Germinal center (tissue), 1 donor: ENCODE measurements at regions not wholly inside any gene's neighbourhood (a gene's known extent, or its start where the extent isn't known, plus 50 kb on each side); places are given as distances from the start of the nearest gene placed in this dataset.
"Not testable (repeated sequence)": the region's sequence is repeated elsewhere in the genome, so short reads cannot be mapped to it uniquely, and the experiment has no call there.

ENCODE experiments used
- DNase-seq: peaks from one replicate; pipeline ENCODE4 v3.0.0; 2012; ENCODE audit warnings: mixed read lengths, low spot score

DNA sequence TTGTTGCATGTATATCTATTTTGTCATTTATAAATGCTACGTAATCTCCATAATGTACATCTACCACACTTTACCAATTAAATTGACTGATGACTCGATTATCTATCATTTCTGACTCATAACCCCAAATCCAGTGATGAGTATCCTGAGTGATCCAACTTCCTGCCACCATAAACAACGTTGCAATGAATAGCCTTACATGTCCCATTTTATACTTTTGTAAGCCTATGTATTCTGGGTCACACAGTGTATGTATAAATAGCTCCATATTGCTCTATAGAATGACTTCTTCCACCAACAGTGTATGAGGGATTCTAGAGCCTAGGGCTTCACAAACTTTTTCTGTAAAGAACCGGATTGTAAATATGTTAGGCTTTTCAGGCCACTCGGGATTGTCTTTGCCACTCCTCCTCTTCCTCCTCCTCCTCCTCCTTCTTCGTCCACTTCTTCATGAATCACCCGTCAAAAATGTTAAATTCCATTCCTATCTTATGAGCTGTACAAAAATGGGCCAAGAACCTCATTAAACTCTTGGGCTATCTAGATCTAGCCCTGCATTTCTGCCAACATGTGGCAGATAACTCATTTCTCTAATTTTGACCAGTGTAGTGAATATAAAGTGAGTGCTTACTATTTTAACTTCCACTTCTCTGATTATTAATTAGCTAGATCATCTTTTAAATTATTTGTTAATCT is 672.2 kb upstream of the AMOT start:
- DNase-seq, result no peak

DNA sequence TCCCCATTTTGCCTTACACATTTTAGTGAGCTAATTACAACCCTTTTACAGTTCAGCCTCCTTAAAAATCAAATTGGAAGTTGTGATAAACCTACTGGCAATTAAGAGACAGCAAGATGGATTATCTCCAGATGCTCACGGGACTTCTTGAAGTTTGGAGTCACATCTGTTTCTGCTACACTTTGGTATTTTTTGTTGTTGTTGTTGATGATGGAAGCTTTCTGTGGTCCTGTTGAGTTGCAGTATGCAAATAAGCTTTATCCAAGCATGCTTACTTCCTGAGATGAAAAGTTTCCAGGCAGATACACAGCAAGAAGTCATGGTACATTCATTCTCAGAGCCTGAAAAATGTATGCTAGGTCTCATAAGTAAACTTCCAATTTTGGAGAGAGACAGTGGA is 670.0 kb upstream of the AMOT start:
- DNase-seq, result no peak

DNA sequence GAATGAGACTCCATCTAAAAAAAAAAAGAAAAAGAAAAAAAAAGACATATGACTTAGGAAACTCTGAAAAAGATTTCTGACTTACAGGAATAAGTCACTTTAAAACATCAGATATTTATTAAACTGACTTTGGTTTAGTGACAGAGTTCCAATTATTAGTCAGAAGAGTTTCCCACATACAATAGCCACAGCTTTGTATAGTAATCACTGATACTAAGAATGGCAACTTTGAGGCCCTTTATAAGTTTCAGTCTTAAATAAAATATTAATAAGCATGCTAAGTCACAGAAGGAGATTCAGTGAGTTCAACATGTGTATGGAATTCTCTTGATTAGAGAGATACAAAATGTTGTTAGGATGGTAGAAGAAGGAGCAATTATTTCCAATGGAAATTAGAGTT is 652.3 kb upstream of the AMOT start:
- no peak for DNase-seq

DNA sequence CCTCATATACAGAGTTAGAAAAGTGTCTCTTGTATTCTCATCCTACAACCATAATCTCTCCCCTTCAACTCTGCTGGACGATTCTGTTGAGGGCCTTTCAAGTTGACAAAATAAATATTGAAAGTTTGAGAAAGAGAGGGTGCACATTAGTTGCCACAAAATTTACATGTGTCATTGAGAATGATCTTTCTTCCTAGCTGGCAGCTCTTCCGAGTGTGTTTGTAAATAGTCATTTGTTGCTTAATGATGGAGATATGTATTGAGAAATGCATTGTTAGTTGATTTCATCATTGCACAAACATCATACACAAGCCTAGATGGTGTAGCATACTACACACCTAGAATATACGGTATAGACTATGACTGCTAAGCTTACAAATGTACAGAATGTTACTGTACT is 632.8 kb upstream of the AMOT start:
- DNase-seq, result no peak

DNA sequence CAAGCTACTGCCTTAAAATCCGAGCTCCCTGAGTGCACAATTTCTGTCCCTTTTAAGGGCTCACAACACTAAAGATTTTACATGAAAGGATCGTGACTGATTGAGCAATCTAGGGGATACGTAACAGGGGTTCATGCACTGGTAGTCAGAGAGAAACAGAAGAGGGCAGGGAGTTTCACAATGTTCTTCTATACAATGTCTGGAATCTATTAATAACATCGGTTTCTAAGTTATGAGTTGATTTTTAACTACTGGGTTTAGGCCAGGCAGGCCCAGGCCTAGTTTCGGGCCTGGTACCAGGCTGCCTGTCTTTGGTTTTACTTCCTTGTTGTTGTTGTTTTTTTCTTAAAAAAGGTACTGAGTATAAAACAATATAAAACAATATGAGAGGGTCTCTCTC is 632.4 kb upstream of the AMOT start:
- not testable (repeated sequence) for DNase-seq

DNA sequence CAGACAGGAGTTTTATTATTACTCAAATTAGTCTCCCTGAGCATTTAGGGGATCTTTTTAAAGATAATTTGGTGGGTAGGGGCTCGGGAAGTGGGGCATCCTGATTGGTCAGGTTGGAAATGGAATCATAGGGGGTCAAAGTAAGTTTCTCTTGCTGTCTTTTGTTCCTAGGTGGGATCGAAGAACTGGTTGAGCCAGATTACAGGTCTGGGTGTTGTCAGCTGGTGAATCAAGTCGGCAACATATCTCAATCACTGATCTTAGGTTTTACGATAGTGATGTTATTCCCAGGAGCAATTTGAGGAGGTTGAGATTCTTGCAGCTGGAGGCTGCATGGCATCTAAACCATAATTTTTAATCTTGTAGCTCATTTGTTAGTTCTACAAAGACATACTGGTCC is 629.5 kb upstream of the AMOT start:
- no peak for DNase-seq

DNA sequence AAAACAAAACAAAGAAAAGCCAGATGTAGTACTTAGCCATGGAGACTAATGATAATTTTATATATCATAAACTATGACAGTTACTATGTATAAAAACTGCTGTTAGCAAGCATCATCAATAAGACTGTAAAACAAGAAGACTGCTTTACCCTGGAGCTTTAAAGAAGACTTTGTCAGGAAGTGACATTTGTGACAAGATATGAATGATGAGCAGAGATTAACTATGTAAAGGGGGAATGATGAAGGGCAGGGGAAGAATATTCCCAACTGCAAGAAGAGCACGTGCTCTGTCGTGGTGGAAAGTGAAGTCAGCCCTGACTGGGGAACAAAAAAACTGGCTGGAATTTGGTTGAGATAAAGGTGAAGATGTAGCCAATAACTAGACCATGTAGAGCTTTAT is 617.1 kb upstream of the AMOT start:
- no peak for DNase-seq

DNA sequence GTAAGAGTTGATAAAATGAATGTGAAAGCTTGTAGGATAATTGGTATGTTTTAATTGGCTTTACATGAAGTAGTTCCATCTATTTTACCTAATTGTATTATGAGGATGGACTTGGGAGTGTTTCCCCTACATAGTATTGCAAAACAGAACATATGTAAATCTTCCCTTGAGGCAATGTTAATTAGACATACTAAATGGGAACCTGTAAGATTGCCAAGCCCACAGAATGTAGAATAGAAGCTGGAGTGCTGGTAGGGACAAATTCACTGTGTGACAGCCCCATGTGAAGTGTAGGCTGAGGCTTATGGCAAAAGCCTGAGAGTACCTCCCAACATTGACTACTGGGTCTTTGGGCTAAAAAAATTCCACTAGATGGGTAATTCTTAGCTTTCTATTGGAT is 615.0 kb upstream of the AMOT start:
- no peak for DNase-seq

DNA sequence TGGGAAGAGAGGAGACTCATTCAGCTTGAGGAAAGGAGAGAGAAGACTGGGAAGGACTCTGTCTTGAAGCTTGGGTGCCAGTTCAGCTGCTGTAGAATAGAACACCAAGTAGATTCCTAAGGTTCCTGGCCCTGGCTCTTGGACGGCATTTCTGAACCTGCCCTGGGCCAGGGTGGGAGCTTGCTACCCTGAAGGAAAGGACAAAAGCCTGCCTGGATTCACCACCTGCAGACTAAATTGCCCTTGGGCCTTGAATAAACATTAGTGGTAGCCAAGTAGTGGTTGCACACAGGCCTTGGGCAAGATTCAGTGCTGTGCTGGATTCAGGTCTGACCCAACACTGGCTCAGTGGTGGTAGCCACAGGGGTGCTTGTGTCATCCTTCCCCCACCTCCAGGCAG is 588.4 kb upstream of the AMOT start:
- no peak for DNase-seq

DNA sequence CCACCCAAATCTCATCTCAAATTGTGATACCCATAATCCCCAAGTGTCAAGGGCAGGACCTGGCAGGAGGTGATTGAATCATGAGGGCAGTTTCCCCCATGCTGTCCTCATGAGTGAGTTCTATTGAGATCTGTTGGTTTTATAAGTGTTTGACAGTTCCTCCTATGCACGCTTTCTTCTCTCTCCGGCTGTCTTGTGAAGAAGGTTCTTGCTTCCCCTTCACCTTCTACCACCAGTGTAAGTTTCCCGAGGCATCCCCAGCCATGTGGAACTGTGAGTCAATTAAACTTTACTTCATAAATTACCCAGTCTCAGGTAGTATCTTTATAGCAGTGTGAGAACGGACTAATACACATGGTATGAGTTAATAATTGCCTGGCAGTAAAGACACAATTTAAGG is 581.7 kb upstream of the AMOT start:
- DNase-seq, result no peak

DNA sequence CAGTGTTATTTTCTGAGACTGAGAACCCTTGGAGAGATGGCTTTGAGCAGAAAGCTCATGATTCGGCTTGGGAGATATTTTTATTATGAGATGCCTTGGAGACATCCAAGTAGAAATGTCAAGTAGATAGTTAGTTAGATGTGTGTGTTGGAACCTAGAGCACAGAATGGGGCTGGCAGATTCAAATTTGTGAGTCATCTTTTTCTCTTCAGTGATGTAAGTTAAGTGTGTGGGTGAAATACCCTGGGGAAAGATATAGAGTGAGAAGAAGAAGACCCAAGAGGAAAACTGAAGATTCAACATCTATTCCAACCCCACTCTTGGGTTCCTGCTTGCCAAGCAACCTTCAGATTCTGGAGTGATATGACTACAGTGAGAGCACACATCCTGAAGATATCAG is 580.8 kb upstream of the AMOT start:
- DNase-seq, result no peak

DNA sequence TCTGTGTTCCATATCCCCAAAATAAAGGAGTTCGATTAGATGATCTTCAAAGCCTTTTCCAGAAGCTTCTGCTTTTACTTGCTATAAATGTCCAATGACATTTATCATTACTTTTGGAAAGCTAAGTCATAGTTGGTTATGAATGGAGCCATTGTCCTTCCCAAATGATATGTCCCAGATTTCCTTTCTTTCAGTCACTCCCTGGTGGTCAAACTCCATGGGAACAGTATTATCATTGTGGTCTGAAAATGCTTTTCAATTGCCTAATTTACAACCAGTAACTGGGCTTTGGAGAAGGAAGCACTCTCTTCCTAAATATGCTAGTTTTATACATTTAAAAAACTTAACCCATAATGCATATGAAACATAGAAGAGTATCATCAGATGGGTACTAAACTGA is 571.5 kb upstream of the AMOT start:
- DNase-seq, result no peak

DNA sequence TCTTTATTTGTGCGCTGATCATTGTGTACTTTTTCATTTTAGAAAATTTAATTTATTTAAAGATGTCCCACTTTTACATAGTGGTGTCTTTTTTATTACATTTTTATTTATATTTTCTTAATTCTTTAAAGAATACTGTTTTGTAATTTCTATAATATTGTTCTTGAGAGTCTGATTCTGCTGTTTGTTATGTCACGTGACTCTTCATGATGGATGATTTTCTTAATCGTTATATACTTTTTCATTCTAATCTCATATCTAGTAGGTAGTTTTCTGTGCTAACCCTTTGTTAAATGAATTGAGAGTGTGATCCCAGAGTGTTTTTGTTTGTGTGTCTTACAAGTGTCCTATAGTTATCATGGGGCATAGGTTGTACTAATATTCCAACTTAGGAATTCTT is 568.2 kb upstream of the AMOT start:
- DNase-seq, result no peak

DNA sequence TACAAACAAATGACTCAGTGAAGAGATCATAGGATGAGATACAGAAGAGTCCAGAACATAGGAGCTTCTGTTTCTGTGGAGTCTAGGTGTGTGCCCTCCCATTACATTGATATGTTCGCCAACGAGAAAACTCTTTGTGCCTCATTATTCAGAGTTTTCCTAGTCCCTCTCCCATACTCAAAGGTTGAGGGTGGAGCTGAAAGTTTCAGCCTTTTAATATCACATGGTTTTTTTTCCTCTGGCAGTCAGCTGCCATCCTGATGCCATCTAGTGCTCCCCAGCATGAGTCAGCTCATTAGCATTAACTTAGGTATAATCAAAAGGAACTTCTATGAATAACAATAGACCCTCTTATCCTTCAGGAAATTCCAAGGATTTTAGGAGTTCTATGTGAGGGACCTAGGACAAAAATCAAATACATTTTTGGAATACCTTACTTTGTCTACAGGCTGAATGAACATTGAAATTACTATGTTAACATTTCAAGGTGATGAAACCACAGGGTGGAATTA is 559.6 kb upstream of the AMOT start:
- no peak for DNase-seq

DNA sequence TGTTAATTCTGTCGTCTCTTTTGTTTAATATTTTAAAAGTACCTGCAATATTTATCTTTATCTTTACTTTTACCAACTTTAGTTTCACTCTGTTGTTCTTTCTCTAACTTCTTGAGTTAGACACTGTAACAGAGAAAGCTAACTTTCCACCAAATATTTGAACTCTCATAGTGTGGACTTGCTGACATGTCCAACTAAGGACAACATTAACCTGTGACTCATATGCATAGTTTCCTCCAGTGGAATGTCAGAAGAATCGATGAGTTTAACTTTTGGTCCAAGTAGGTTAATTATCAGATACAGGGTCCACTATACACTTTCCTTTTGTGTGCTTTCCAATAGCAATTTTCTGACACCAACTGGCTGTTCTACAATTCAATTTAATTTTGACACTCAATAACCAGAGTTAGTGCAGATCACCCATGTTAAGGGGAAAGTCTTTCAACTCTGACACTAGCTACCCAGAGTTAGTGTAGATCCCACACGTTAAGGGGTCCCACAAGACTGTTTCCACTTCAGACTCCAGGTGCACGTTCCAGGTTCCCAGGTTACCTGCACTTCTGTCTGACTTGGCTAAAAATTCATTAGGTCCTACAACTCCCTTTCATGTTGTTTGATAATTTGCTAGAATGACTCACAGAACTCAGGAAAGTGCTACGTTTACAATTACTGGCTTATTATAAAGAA is 559.0 kb upstream of the AMOT start:
- DNase-seq, result no peak

DNA sequence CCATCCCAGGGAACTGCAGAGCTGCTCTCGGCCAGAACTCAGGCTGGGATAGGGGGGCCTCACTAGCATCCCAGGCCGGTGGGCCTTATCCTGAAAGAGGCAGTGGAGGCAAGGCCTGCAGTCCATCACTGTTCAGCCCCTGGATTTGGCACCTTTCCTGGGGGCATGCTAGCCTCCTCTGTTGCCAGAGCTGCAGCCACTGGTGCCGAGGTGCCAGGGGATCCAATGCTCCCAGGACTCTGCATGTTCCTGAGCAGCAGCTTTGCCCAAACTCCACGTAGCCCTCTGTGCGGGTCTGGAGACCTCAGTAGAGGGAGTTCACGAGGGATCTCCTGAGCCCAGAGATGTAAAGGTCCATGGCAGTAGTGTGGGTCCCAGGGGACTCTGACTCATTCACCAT is 551.7 kb upstream of the AMOT start:
- DNase-seq, result no peak

DNA sequence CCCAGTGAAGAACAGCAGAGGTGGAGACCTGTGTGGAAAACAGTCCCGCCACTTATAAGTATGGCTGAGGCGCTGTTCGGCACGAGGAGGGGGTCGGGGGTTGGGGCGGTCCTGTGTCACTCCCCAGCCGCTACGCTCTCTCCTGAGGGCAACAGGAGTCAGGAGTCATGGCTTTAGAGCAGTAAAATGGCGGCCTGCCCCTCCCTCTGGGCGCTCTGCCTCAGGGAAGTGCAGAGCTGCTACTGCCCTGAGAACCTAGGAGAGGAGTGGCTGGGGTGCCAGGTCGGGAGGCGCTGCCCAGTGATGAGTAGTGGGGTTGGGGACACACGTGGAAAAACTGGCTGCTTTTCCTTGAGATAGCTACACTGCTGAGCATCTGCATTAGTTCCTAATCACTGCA is 551.2 kb upstream of the AMOT start:
- DNase-seq, result no peak

DNA sequence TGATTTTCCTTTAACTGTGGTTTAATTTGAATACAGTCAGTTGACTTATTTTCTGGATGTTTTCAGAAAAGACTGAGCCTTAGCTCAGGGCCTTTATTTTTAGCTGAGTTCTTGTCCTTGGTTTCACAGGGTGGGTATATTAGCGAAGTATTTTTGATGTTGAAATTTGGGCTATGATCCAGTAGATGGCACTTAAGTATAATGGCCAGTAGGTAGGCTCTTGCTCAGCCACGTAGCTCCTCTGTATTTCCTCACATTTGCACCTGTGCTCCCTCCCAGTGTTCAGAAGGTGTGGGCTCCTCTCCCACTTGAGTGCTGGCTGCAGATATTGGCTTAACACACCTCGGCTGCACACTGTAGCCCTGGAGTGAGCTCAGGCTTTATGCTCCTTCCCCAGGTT is 549.9 kb upstream of the AMOT start:
- no peak for DNase-seq

DNA sequence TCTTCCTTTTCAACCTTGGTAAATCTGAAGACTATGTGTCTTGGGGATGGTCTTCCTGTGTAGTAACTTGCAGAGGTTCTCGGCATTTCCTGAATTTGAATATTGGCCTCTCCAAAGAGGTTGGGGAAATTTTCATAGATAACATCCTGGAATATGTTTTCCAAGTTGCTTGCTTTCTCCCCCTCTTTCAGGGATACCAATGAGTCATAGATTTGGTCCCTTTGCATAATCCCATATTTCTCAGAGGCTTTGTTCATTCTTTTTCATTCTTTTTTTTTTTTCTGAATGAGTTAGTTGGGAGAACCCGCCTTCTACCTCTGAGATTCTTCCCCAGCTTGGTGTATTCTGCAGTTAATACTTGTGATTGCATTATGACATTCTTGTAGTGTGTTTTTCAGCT is 549.2 kb upstream of the AMOT start:
- no peak for DNase-seq

DNA sequence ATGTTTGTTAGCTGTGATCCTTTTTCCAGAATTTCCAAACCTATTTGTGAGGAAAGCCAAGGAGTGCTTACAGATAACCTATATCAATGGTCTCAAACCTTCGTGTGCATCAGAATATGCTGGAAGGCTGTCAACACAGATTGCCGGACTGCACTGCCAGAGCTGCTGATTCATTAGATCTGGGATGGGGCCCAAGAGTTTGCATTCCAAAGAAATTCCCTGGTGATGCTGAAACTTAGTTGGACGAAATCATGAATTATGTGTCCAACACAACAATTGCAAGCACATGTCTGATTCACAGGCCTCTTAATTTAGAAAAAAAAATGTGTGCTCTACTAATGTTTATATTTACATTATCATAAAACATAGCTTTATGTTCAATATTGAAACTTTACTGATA is 544.0 kb upstream of the AMOT start:
- DNase-seq, result no peak

DNA sequence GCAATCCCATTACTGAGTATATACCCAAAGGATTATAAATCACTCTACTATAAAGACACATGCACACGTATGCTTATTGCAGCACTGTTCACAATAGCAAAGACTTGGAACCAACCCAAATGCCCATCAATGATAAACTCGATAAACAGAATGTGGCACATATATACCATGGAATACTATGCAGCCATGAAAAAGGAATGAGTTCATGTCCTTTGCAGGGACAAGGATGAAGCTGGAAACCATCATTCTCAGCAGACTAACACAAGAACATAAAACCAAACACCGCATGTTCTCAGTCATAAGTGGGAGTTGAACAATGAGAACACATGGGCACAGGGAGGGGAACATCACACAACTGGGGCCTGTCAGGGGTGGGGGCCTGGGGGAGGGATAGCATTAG is 532.8 kb upstream of the AMOT start:
- not testable (repeated sequence) for DNase-seq

DNA sequence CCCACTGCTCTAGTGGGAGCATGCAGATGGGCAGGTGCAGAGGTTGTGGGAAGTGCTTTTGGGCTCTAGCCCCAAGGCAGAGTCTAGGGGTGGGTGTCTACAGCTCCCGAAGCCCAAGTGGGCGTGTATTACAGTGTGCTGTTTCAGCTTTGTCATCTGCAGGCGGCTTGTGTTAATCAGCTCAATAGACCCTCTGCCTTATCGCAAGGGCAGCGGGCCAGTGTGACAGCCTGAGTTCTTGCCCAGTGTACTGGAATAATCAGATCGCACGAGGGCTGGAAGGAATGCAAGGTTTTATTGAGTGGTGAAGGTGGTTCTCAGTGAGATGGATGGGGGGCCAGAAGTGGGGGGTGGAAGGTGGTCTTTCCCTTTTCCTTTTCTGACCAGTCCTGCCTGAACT is 529.4 kb upstream of the AMOT start:
- no peak for DNase-seq

DNA sequence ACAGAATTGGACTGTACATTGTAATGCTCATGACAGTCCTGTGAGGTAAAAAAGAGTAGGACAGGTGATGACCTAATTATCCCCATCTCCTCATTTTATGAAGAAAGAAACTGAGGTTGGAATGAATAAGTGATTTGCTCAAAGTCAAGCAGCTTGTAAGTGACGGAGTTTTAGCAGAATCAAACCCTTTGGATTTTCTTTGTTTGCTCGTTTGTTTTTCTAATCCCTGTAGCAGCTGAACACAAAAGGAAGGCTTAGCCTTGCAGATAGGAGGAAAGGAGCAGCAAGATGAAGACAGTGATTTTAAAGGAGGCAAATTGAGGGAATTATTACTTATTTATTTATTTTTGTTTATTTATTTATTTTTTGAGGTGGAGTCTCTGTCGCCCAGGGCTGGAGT is 528.4 kb upstream of the AMOT start:
- DNase-seq, result no peak

DNA sequence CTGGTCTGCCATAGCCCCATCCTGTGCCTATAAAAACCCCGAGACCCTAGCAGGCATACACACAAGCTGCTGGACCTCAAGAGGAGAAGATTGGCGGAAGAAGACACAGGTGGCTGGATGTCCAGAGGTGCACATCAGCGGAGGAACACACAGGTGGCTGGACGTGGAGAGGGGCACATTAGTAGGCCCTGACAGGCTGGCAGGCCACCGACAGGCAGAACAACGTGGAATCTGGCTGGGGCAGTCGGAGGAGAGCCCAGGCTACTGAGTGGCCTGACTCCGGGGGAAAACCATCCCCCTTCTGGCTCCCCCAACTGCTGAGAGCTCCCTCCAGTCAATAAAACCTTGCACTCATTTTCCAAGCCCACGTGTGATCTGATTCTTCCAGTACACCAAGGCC is 512.5 kb upstream of the AMOT start:
- DNase-seq, result no peak
